ENCODE measurements at regions not wholly inside any gene's neighbourhood (a gene's known extent, or its start where the extent isn't known, plus 50 kb on each side); places are given as distances from the start of the nearest gene placed in this dataset.
"Not testable (repeated sequence)": the region's sequence is repeated elsewhere in the genome, so short reads cannot be mapped to it uniquely, and the experiment has no call there.

- not testable (repeated sequence) for TF ChIP-seq POLR2A, CTCF (IDR thresholded peaks at IDR 0.05)
Observed at GRCh38 chr17:5771271-5771577, 186.9 kb upstream of the NLRP1 start.

Measured in prostate gland (tissue), 2 donors.